K562 (cell line): ENCODE measurements at regions not wholly inside any gene's neighbourhood (a gene's known extent, or its start where the extent isn't known, plus 50 kb on each side); places are given as distances from the start of the nearest gene placed in this dataset.

Source experiments
- ATAC-seq: fragments of 200-7000 bp; cut with Tn5 transposase; 3 replicates; pipeline ENCODE4 v1.9.1; 2020; ENCODE audit warnings: moderate library complexity
- BruUV-seq: library from RNA; stranded (reverse); fragments of 400-500 nt; replicated peaks from 2 replicates; lab custom pipeline; 2021; lab: Mats Ljungman, UMichigan
- CTCF ChIA-PET: fragments of 300-600 bp; formaldehyde crosslinking; extraction: SDS; loops from one replicate; lab custom pipeline; 2021; ENCODE audit warnings: low intra/inter-chr PET ratio; lab: Yijun Ruan, JAX
- POLR2A ChIA-PET: fragments of 300-600, 350-650 bp; sonication (Branson Sonifier 250); formaldehyde crosslinking; extraction: SDS; loops from one replicate; lab custom pipeline; 2021; ENCODE audit warnings: antibody characterized with exemption, inconsistent platforms; lab: Yijun Ruan, JAX
- DNase-seq, 4 experiments: peaks; one replicate each; pipeline versions ENCODE4 v3.0.0 to v3.0.0-alpha.2; 2011 to 2018; ENCODE audit warnings: low spot score in 3 of 4, mixed read lengths in 3 of 4; ENCODE audit errors: extremely low read depth in 1 of 4
- FAIRE-seq: peaks from 2 replicates; lab custom pipeline; 2011; peaks lifted over from hg19 to GRCh38; lab: Jason Lieb, UNC
- H2AFZ ChIP-seq: 2 replicates; pipeline ENCODE4 v1.6.0; 2011; ENCODE audit warnings: low read depth, low read length, control low read depth, inconsistent platforms
- H3K27ac ChIP-seq: fragments of 200-600 bp; 3 replicates; pipeline ENCODE4 v1.8.0; 2011; ENCODE audit warnings: low read depth, mild to moderate bottlenecking, control low read depth, inconsistent platforms, low read length, moderate library complexity, mixed read lengths; ENCODE audit errors: extremely low read depth
- H3K27me3 ChIP-seq, 2 experiments: fragments of 300-600 bp in 1 of 2; 2 replicates in 1 of 2; 3 replicates in 1 of 2; pipeline versions ENCODE4 v1.6.0 to v1.8.0; 2011; ENCODE audit warnings: inconsistent platforms in 2 of 2, low read length in 2 of 2, mild to moderate bottlenecking in 1 of 2, mixed read lengths in 1 of 2, moderate library complexity in 1 of 2; ENCODE audit not compliant: control insufficient read depth in 2 of 2, insufficient read depth in 2 of 2
- H3K36me3 ChIP-seq: fragments of 300-600 bp; 3 replicates; pipeline ENCODE4 v1.8.0; 2011; ENCODE audit warnings: mild to moderate bottlenecking, low read length, inconsistent platforms; ENCODE audit not compliant: control insufficient read depth, insufficient read depth
- H3K4me1 ChIP-seq, 2 experiments: fragments of 200-600 bp in 1 of 2; replicated peaks in 1 of 2; 2 replicates in 1 of 2; 3 replicates in 1 of 2; pipeline versions ENCODE4 v1.5.1 to v1.8.0; 2011; ENCODE audit warnings: inconsistent platforms in 2 of 2, low read length in 2 of 2, mild to moderate bottlenecking in 1 of 2, mixed read lengths in 1 of 2, moderate library complexity in 1 of 2; ENCODE audit not compliant: control insufficient read depth in 2 of 2, insufficient read depth in 2 of 2
- H3K4me2 ChIP-seq: 2 replicates; pipeline ENCODE4 v1.6.1; 2011; ENCODE audit warnings: low read length, control low read depth, inconsistent platforms, mixed read lengths; ENCODE audit not compliant: insufficient read depth
- H3K4me3 ChIP-seq: fragments of 200-600 bp; sonication (generic), shearing (Covaris generic); 2 replicates; pipeline ENCODE4 v1.5.1; 2016; ENCODE audit warnings: control low read depth, inconsistent platforms
- H3K79me2 ChIP-seq: fragments of 200-600 bp; 3 replicates; pipeline ENCODE4 v1.8.0; 2011; ENCODE audit warnings: low read length, inconsistent platforms; ENCODE audit not compliant: control insufficient read depth, insufficient read depth
- H3K9ac ChIP-seq, 2 experiments: 2 replicates each; pipeline versions ENCODE4 v1.6.0 to v1.6.1; 2011; ENCODE audit warnings: low read depth in 2 of 2, low read length in 2 of 2, control low read depth in 1 of 2, inconsistent platforms in 1 of 2, mild to moderate bottlenecking in 1 of 2, mixed read lengths in 1 of 2; ENCODE audit not compliant: insufficient read depth in 1 of 2
- H3K9me1 ChIP-seq: one replicate; pipeline ENCODE4 v1.6.0; 2011; ENCODE audit warnings: inconsistent platforms, mild to moderate bottlenecking, low read length, moderate library complexity; ENCODE audit not compliant: control insufficient read depth, insufficient read depth
- H3K9me3 ChIP-seq: replicated peaks from 2 replicates; pipeline ENCODE4 v1.5.1; 2011; ENCODE audit warnings: low read depth, low read length, inconsistent platforms; ENCODE audit not compliant: control insufficient read depth, insufficient read depth
- H4K20me1 ChIP-seq: replicated peaks from 2 replicates; pipeline ENCODE4 v1.6.1; 2011; ENCODE audit warnings: low read length, inconsistent platforms, mixed read lengths; ENCODE audit not compliant: control insufficient read depth, insufficient read depth
- CBX1 ChIP-seq: sonication (generic); IDR thresholded peaks from 2 replicates; pipeline ENCODE4 v1.6.1; 2016; ENCODE audit warnings: antibody characterized with exemption, low read depth, mild to moderate bottlenecking
- GTF2A2 ChIP-seq: IDR thresholded peaks from 2 replicates; pipeline ENCODE4 v1.6.1; 2016; ENCODE audit warnings: mild to moderate bottlenecking, missing genetic modification characterization, missing compliant biosample characterization
- NFIX ChIP-seq: fragments of 250-450 bp; sonication (Bioruptor Pico); IDR thresholded peaks from 2 replicates; pipeline ENCODE4 v1.4.0; 2020; ENCODE audit warnings: low read depth, mild to moderate bottlenecking, moderate library complexity
- POLR2G ChIP-seq: fragments of 200-400 bp; formaldehyde crosslinking; IDR thresholded peaks from 2 replicates; pipeline ENCODE4 v1.6.1; 2017; ENCODE audit warnings: low read depth, mild to moderate bottlenecking, antibody characterized with exemption, low read length, moderate library complexity
- RCOR1 ChIP-seq, 2 experiments: IDR thresholded peaks; 2 replicates each; pipeline ENCODE4 v1.6.1; 2012; ENCODE audit warnings: low read depth in 2 of 2, low read length in 2 of 2, borderline replicate concordance in 1 of 2, improper control_type of control experiment in 1 of 2
- RERE ChIP-seq: sonication (generic); formaldehyde crosslinking; IDR thresholded peaks from 2 replicates; pipeline ENCODE4 v1.8.0; 2023; ENCODE audit warnings: missing genetic modification reagents, mild to moderate bottlenecking, borderline replicate concordance
- RFX5 ChIP-seq: IDR thresholded peaks from 2 replicates; pipeline ENCODE4 v1.6.1; 2011; ENCODE audit warnings: low read depth, mild to moderate bottlenecking, improper control_type of control experiment, low read length
- SRSF3 ChIP-seq: fragments of 200-400 bp; formaldehyde crosslinking; IDR thresholded peaks from 2 replicates; pipeline ENCODE4 v1.6.1; 2016; ENCODE audit warnings: mild to moderate bottlenecking, low read length, moderate library complexity; ENCODE audit not compliant: insufficient read depth
- ZNF124 ChIP-seq: sonication (generic); formaldehyde crosslinking; IDR thresholded peaks from 2 replicates; pipeline ENCODE4 v1.8.1; 2022; ENCODE audit warnings: missing genetic modification reagents
- WGBS: fragments of 100-300 bp; shearing (Covaris generic); methylation state at CpG from one replicate; pipeline ENCODE4 v1.1.6; 2016; ENCODE audit warnings: low coverage, mixed read lengths; ENCODE audit not compliant: insufficient coverage; ENCODE audit errors: missing lambda C conversion rate; 5-methylcytosine and 5-hydroxymethylcytosine counted together
- in situ Hi-C: fragments of 300-500 bp; cut with MboI; formaldehyde crosslinking; loops from 4 replicates; pipeline ENCODE4 v1.15.0; 2018; ENCODE audit warnings: inconsistent platforms, mixed read lengths
- intact Hi-C: fragments of 100-400 bp; cut with micrococcal nuclease; formaldehyde crosslinking; loops from 2 replicates; pipeline ENCODE4 v1.14.2; 2022

GRCh38 chr4:97104006-97104405, 1039.3 kb downstream of the STPG2 start (continued):
- no peak for TF ChIP-seq CBX1
- TF ChIP-seq GTF2A2 (tag) = no peak
- TF ChIP-seq RFX5 = no peak
- no peak for TF ChIP-seq POLR2G
- no peak for TF ChIP-seq RCOR1 (IDR thresholded peaks at IDR 0.05; ENCODE audit: borderline replicate concordance in 1 of 2, low read depth in 2 of 2, low read length in 2 of 2)

GRCh38 chr4:97104666-97105065, 1038.6 kb downstream of the STPG2 start:
- Histone ChIP-seq H3K9me1 (no peaks in the 10 kb centered on the region), H3K9ac (no peak overlapping the region), H4K20me1 (no peaks in the 10 kb centered on the region), H3K4me2 (no peak overlapping the region), H3K27ac (no peak overlapping the region), H2AFZ (no peak overlapping the region), H3K36me3 (no peaks in the 10 kb centered on the region)
- TF ChIP-seq NFIX (CRISPR knock-in tag) (no peak), ZNF124 (CRISPR knock-in tag) (no peak), SRSF3 (no peak), RERE (CRISPR knock-in tag) (no peak)
- TF ChIP-seq, all 486 proteins: peak for 0
- DNase-seq = no peak
- Histone ChIP-seq H3K4me3 (no peak overlapping the region), H3K79me2 (no peaks in the 10 kb centered on the region), H3K4me1 (no peaks in the 10 kb centered on the region), H3K27me3 (no peaks in the 10 kb centered on the region), H3K9me3 (no peaks in the 10 kb centered on the region)
- in situ Hi-C loops (no loop called here), intact Hi-C loops (no loop called here)
- no peak for FAIRE-seq
- no peak for ATAC-seq
- ChIA-PET CTCF (no interaction called here), POLR2A (no interaction called here)
- 0% methylated on average over 3 of the region's 3 CpGs for WGBS
- BruUV-seq = no TSS peak
